ENCODE measurements at regions not wholly inside any gene's neighbourhood (a gene's known extent, or its start where the extent isn't known, plus 50 kb on each side); places are given as distances from the start of the nearest gene placed in this dataset.

- no peak for TF ChIP-seq CTCF (IDR thresholded peaks at IDR 0.05; ENCODE audit: insufficient read depth, low read depth, low read length)
- no peak for TF ChIP-seq EZH2 (IDR thresholded peaks at IDR 0.05; ENCODE audit: insufficient read depth, low read length)
Measured at GRCh38 chr9:2439957-2440356, 181.6 kb upstream of the VLDLR start.

Measured in astrocyte (in vitro differentiated cells and primary cell).